HEK293 (cell line): ENCODE measurements at regions not wholly inside any gene's neighbourhood (a gene's known extent, or its start where the extent isn't known, plus 50 kb on each side); places are given as distances from the start of the nearest gene placed in this dataset.

Source experiments
- BCL11A ChIP-seq: fragments of 450-650 bp; formaldehyde crosslinking; IDR thresholded peaks from 2 replicates; pipeline ENCODE4 v1.5.1; 2016; ENCODE audit warnings: low read depth, missing biosample characterization, missing genetic modification characterization
- REPIN1 ChIP-seq: fragments of 450-650 bp; formaldehyde crosslinking; IDR thresholded peaks from 2 replicates; pipeline ENCODE4 v1.5.1; 2017; ENCODE audit warnings: missing biosample characterization, missing genetic modification characterization, low read depth
- ZEB2 ChIP-seq: fragments of 450-650 bp; formaldehyde crosslinking; IDR thresholded peaks from 2 replicates; pipeline ENCODE4 v1.5.1; 2016; ENCODE audit warnings: missing biosample characterization, missing genetic modification characterization
- ZNF416 ChIP-seq: fragments of 450-650 bp; formaldehyde crosslinking; IDR thresholded peaks from 2 replicates; pipeline ENCODE4 v1.5.1; 2016; ENCODE audit warnings: missing biosample characterization, missing genetic modification characterization
- ZNF426 ChIP-seq: fragments of 450-650 bp; formaldehyde crosslinking; IDR thresholded peaks from 2 replicates; pipeline ENCODE4 v1.5.1; 2017; ENCODE audit warnings: missing biosample characterization, missing genetic modification characterization, mild to moderate bottlenecking, inconsistent platforms, moderate library complexity
- TF ChIP-seq, protein P1 (sequence below): IDR thresholded peaks from 2 replicates; pipeline ENCODE4 v1.6.1; 2011; ENCODE audit warnings: mild to moderate bottlenecking, low read depth, low read length, borderline replicate concordance

DNA sequence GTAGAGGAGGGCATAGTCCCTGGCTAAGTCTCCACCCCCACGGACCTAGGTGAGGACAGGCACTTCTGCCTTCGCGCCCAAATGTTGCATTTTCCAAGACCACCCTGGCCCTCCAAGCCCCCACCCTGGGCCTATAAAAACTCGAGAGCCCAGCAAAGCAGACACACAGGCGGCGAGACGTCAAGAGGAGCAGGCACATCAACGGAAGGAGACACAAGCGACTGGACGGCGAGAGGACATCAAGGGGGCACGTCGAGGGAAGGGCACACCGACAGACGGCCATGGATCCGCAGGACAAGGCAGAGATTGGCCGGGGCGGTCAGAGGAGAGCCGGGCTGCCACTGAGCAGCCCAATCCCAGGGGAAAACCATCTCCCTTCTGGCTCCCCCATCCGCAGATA, 348.0 kb downstream of the MTRR start:
- TF ChIP-seq REPIN1 (no peak), BCL11A (tag by site-specific recombination) (no peak), ZNF416 (tag by site-specific recombination) (no peak), ZEB2 (tag by site-specific recombination) (no peak), ZNF426 (tag by site-specific recombination) (no peak)
- TF ChIP-seq, protein P1, sequence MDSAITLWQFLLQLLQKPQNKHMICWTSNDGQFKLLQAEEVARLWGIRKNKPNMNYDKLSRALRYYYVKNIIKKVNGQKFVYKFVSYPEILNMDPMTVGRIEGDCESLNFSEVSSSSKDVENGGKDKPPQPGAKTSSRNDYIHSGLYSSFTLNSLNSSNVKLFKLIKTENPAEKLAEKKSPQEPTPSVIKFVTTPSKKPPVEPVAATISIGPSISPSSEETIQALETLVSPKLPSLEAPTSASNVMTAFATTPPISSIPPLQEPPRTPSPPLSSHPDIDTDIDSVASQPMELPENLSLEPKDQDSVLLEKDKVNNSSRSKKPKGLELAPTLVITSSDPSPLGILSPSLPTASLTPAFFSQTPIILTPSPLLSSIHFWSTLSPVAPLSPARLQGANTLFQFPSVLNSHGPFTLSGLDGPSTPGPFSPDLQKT, result no peak
